B cell (primary cell): ENCODE measurements at regions not wholly inside any gene's neighbourhood (a gene's known extent, or its start where the extent isn't known, plus 50 kb on each side); places are given as distances from the start of the nearest gene placed in this dataset.

Source experiments
- EZH2 ChIP-seq: IDR thresholded peaks from 2 replicates; pipeline ENCODE4 v1.6.1; 2012; ENCODE audit warnings: borderline replicate concordance, low read depth, mild to moderate bottlenecking, moderate library complexity, low read length; ENCODE audit not compliant: insufficient read depth, poor library complexity, severe bottlenecking
- TF ChIP-seq, protein P1 (sequence below): fragments of 200-600 bp; IDR thresholded peaks from one replicate; pipeline ENCODE4 v1.8.0; 2022; ENCODE audit warnings: antibody characterized with exemption, mild to moderate bottlenecking

DNA sequence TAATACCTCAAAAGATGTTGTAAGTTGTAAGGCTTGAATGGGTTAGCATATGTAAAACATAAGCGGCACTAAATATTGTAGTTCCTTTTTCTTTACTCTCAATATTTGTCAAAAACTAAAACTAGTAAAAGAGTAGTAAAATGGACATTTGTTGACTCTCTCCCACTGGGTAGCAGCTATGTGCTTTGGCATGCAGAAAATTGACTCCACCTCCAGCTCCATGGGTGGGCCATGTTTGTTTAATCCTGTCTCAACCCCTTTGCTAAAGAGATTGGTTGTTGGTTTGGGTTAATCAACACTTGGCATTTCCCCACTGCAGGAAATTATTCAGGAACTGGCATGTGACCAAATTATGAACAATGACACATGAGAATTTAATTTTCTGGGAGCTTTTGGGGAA is 114.8 kb downstream of the EOMES start:
- TF ChIP-seq, protein P1, sequence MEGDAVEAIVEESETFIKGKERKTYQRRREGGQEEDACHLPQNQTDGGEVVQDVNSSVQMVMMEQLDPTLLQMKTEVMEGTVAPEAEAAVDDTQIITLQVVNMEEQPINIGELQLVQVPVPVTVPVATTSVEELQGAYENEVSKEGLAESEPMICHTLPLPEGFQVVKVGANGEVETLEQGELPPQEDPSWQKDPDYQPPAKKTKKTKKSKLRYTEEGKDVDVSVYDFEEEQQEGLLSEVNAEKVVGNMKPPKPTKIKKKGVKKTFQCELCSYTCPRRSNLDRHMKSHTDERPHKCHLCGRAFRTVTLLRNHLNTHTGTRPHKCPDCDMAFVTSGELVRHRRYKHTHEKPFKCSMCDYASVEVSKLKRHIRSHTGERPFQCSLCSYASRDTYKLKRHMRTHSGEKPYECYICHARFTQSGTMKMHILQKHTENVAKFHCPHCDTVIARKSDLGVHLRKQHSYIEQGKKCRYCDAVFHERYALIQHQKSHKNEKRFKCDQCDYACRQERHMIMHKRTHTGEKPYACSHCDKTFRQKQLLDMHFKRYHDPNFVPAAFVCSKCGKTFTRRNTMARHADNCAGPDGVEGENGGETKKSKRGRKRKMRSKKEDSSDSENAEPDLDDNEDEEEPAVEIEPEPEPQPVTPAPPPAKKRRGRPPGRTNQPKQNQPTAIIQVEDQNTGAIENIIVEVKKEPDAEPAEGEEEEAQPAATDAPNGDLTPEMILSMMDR: no peak
- TF ChIP-seq EZH2: no peak
